Trophoblast cell (in vitro differentiated cells and primary cell): ENCODE measurements at regions not wholly inside any gene's neighbourhood (a gene's known extent, or its start where the extent isn't known, plus 50 kb on each side); places are given as distances from the start of the nearest gene placed in this dataset.
"Not testable (repeated sequence)": the region's sequence is repeated elsewhere in the genome, so short reads cannot be mapped to it uniquely, and the experiment has no call there.

Experiments
- DNase-seq, 2 donors: peaks; one replicate each; pipeline ENCODE4 v3.0.0-alpha.2; 2016
- H2AFZ ChIP-seq: 2 replicates; pipeline ENCODE4 v1.6.1; 2013; ENCODE audit warnings: low read length, moderate library complexity, mild to moderate bottlenecking; ENCODE audit not compliant: insufficient read depth, poor library complexity
- H2AK5ac ChIP-seq: 2 replicates; pipeline ENCODE4 v1.6.1; 2013; ENCODE audit warnings: mild to moderate bottlenecking, low read length
- H2BK120ac ChIP-seq: 2 replicates; pipeline ENCODE4 v1.6.1; 2013; ENCODE audit warnings: low read length, mild to moderate bottlenecking, moderate library complexity; ENCODE audit not compliant: insufficient read depth, poor library complexity
- H2BK12ac ChIP-seq: 2 replicates; pipeline ENCODE4 v1.6.1; 2013; ENCODE audit warnings: mild to moderate bottlenecking, low read length, moderate library complexity
- H2BK5ac ChIP-seq: 2 replicates; pipeline ENCODE4 v1.6.1; 2013; ENCODE audit warnings: low read length, low read depth, moderate library complexity, mild to moderate bottlenecking; ENCODE audit not compliant: poor library complexity
- H3K14ac ChIP-seq: 2 replicates; pipeline ENCODE4 v1.6.1; 2013; ENCODE audit warnings: mild to moderate bottlenecking, low read length
- H3K18ac ChIP-seq: 2 replicates; pipeline ENCODE4 v1.6.1; 2013; ENCODE audit warnings: mild to moderate bottlenecking, low read length
- H3K23ac ChIP-seq: 2 replicates; pipeline ENCODE4 v1.6.1; 2013; ENCODE audit warnings: low read length
- H3K27ac ChIP-seq: 2 replicates; pipeline ENCODE4 v1.5.1; 2013; ENCODE audit warnings: low read depth, mild to moderate bottlenecking, inconsistent platforms, low read length, moderate library complexity
- H3K27me3 ChIP-seq: 2 replicates; pipeline ENCODE4 v1.6.1; 2013; ENCODE audit warnings: inconsistent platforms, mild to moderate bottlenecking, low read length, moderate library complexity; ENCODE audit not compliant: insufficient read depth
- H3K36me3 ChIP-seq, 2 experiments: 1 replicate in 1 of 2; 2 replicates in 1 of 2; pipeline ENCODE4 v1.6.1; 2013; ENCODE audit warnings: low read length in 2 of 2, mild to moderate bottlenecking in 2 of 2, moderate library complexity in 1 of 2; ENCODE audit not compliant: insufficient read depth in 2 of 2, control insufficient read depth in 1 of 2
- H3K4ac ChIP-seq: 2 replicates; pipeline ENCODE4 v1.6.1; 2013; ENCODE audit warnings: low read depth, mild to moderate bottlenecking, low read length, moderate library complexity
- H3K4me1 ChIP-seq, 2 experiments: 1 replicate in 1 of 2; 2 replicates in 1 of 2; pipeline ENCODE4 v1.6.1; 2013; ENCODE audit warnings: low read length in 2 of 2, mild to moderate bottlenecking in 2 of 2, moderate library complexity in 1 of 2; ENCODE audit not compliant: insufficient read depth in 2 of 2, control insufficient read depth in 1 of 2
- H3K4me2 ChIP-seq: 2 replicates; pipeline ENCODE4 v1.6.1; 2013; ENCODE audit warnings: inconsistent platforms, mild to moderate bottlenecking, low read length, moderate library complexity
- H3K4me3 ChIP-seq: 2 replicates; pipeline ENCODE4 v1.5.1; 2013; ENCODE audit warnings: mild to moderate bottlenecking, low read depth, low read length, inconsistent platforms
- H3K79me1 ChIP-seq: one replicate; pipeline ENCODE4 v1.6.1; 2013; ENCODE audit warnings: low read length
- H3K79me2 ChIP-seq: 2 replicates; pipeline ENCODE4 v1.6.1; 2013; ENCODE audit warnings: low read length, mild to moderate bottlenecking; ENCODE audit not compliant: control insufficient read depth, insufficient read depth, poor library complexity
- H3K9ac ChIP-seq: 2 replicates; pipeline ENCODE4 v1.6.1; 2013; ENCODE audit warnings: mild to moderate bottlenecking, low read length
- H3K9me3 ChIP-seq: 2 replicates; pipeline ENCODE4 v1.6.1; 2013; ENCODE audit warnings: low read depth, mild to moderate bottlenecking, control low read depth, inconsistent platforms, low read length; ENCODE audit not compliant: insufficient read depth
- H4K12ac ChIP-seq: 2 replicates; pipeline ENCODE4 v1.6.1; 2013; ENCODE audit warnings: low read depth, mild to moderate bottlenecking, low read length, moderate library complexity
- H4K8ac ChIP-seq: 2 replicates; pipeline ENCODE4 v1.6.1; 2013; ENCODE audit warnings: low read depth, mild to moderate bottlenecking, low read length, moderate library complexity
- H4K91ac ChIP-seq: one replicate; pipeline ENCODE4 v1.6.1; 2013; ENCODE audit warnings: low read depth, mild to moderate bottlenecking, low read length, moderate library complexity
- WGBS: extraction: QIAGEN DNeasy Blood & Tissue Kit; methylation state at CpG from one replicate; pipeline ENCODE4 v1.1.7; 2013; ENCODE audit warnings: missing lambda C conversion rate; ENCODE audit not compliant: insufficient read length, insufficient coverage; ENCODE audit errors: extremely low coverage; 5-methylcytosine and 5-hydroxymethylcytosine counted together

- not testable (repeated sequence) for H4K91ac ChIP-seq, H3K79me1 ChIP-seq, H3K4me3 ChIP-seq, H3K27ac ChIP-seq, H2AFZ ChIP-seq, H3K27me3 ChIP-seq, H3K4me2 ChIP-seq, H2BK12ac ChIP-seq, H3K4ac ChIP-seq, H3K9me3 ChIP-seq, H3K14ac ChIP-seq, H3K9ac ChIP-seq, H3K79me2 ChIP-seq, H2AK5ac ChIP-seq, H3K4me1 ChIP-seq, H3K23ac ChIP-seq, H3K18ac ChIP-seq, H2BK5ac ChIP-seq, H2BK120ac ChIP-seq, H4K12ac ChIP-seq, H4K8ac ChIP-seq, H3K36me3 ChIP-seq, DNase-seq
- no CpG with 5 or more reads among the region's 4 CpGs for WGBS
Measured at GRCh38 chr2:13443554-13444261, 727.0 kb downstream of the TRIB2 start.

- no peak overlapping the region for H2AFZ ChIP-seq
- no CpG with 5 or more reads among the region's 1 CpG for WGBS
- H3K14ac ChIP-seq, result no peak overlapping the region
Measured at GRCh38 chr2:13462464-13462863, 745.7 kb downstream of the TRIB2 start.

GRCh38 chr2:13466076-13466475 lies 749.3 kb downstream of the TRIB2 start:
- no peak overlapping the region for H3K4me2 ChIP-seq
- H3K23ac ChIP-seq, result no peak overlapping the region
- H2BK5ac ChIP-seq, result no peak overlapping the region
- H3K4me3 ChIP-seq, result no peak overlapping the region
- H2BK12ac ChIP-seq, result no peak overlapping the region
- WGBS, result no CpG with 5 or more reads among the region's 2 CpGs
- H3K18ac ChIP-seq, result no peak overlapping the region
- no peak overlapping the region for H3K14ac ChIP-seq
- H3K4me1 ChIP-seq, result no peaks in the 10 kb centered on the region
- H3K27ac ChIP-seq, result no peak overlapping the region
- no peaks in the 10 kb centered on the region for H3K27me3 ChIP-seq
- H2BK120ac ChIP-seq, result no peak overlapping the region
- no peaks in the 10 kb centered on the region for H3K79me1 ChIP-seq
- no peak overlapping the region for H2AK5ac ChIP-seq
- H3K9ac ChIP-seq, result no peak overlapping the region
- H2AFZ ChIP-seq, result no peak overlapping the region
- no peak overlapping the region for H4K91ac ChIP-seq
- no peak overlapping the region for H4K8ac ChIP-seq
- H3K9me3 ChIP-seq, result no peaks in the 10 kb centered on the region
- H3K4ac ChIP-seq, result no peak overlapping the region
- H4K12ac ChIP-seq, result no peak overlapping the region
- H3K36me3 ChIP-seq, result no peaks in the 10 kb centered on the region
- no peaks in the 10 kb centered on the region for H3K79me2 ChIP-seq
- no peak for DNase-seq

More at GRCh38 chr2:13462464-13462863, 745.7 kb downstream of the TRIB2 start:
- Histone ChIP-seq H2BK5ac (no peak overlapping the region), H4K8ac (no peak overlapping the region), H4K91ac (no peak overlapping the region), H3K27ac (no peak overlapping the region), H3K27me3 (no peaks in the 10 kb centered on the region), H2AK5ac (no peak overlapping the region), H3K79me2 (no peaks in the 10 kb centered on the region), H2BK120ac (no peak overlapping the region), H3K9ac (no peak overlapping the region), H4K12ac (no peak overlapping the region), H3K18ac (no peak overlapping the region), H3K4me3 (no peak overlapping the region), H3K36me3 (no peaks in the 10 kb centered on the region), H3K4me2 (no peak overlapping the region), H3K4me1 (no peaks in the 10 kb centered on the region), H2BK12ac (no peak overlapping the region), H3K23ac (no peak overlapping the region), H3K79me1 (no peaks in the 10 kb centered on the region), H3K9me3 (no peaks in the 10 kb centered on the region), H3K4ac (no peak overlapping the region)
- DNase-seq, result no peak

GRCh38 chr2:13474538-13474937 lies 757.8 kb downstream of the TRIB2 start:
- no peak overlapping the region for H3K4me2 ChIP-seq
- H4K8ac ChIP-seq, result no peak overlapping the region
- no peaks in the 10 kb centered on the region for H3K27me3 ChIP-seq
- H3K9ac ChIP-seq, result no peak overlapping the region
- no peaks in the 10 kb centered on the region for H3K79me2 ChIP-seq
- no peaks in the 10 kb centered on the region for H3K79me1 ChIP-seq
- H4K91ac ChIP-seq, result no peak overlapping the region
- no peak overlapping the region for H2AFZ ChIP-seq
- H3K14ac ChIP-seq, result no peak overlapping the region
- no peak overlapping the region for H3K4me3 ChIP-seq
- no peak overlapping the region for H4K12ac ChIP-seq
- no peak overlapping the region for H2BK120ac ChIP-seq
- no peak overlapping the region for H2AK5ac ChIP-seq
- no peak overlapping the region for H3K18ac ChIP-seq
- no peak overlapping the region for H3K4ac ChIP-seq
- H3K36me3 ChIP-seq, result no peaks in the 10 kb centered on the region
- WGBS, result no CpG with 5 or more reads among the region's 4 CpGs
- H3K9me3 ChIP-seq, result no peaks in the 10 kb centered on the region
- no peak for DNase-seq
- no peak overlapping the region for H2BK12ac ChIP-seq
- H2BK5ac ChIP-seq, result no peak overlapping the region
- no peak overlapping the region for H3K23ac ChIP-seq
- no peaks in the 10 kb centered on the region for H3K4me1 ChIP-seq
- no peak overlapping the region for H3K27ac ChIP-seq
